Lung microvascular endothelial cell (primary cell): ENCODE measurements at regions not wholly inside any gene's neighbourhood (a gene's known extent, or its start where the extent isn't known, plus 50 kb on each side); places are given as distances from the start of the nearest gene placed in this dataset.

Experiments used
- DNase-seq, 2 donors: peaks; one replicate each; pipeline versions ENCODE4 v3.0.0 to v3.0.0-alpha.2; 2010; ENCODE audit warnings: low read depth in 2 of 2

- no peak for DNase-seq
These were observed 154.1 kb upstream of the ETV3 start for GRCh38 chr1:157292302-157292701.

- no peak for DNase-seq
These were observed 152.9 kb upstream of the ETV3 start for GRCh38 chr1:157291083-157291482.

GRCh38 chr1:157289424-157290105 is 151.4 kb upstream of the ETV3 start:
- no peak for DNase-seq

- DNase-seq, result no peak
These were observed 150.8 kb upstream of the ETV3 start for GRCh38 chr1:157288996-157289395.

- no peak for DNase-seq
These were observed 150.3 kb upstream of the ETV3 start for GRCh38 chr1:157288492-157288891.

- DNase-seq, result no peak
These were observed 149.8 kb upstream of the ETV3 start for GRCh38 chr1:157288006-157288405.

- DNase-seq, result no peak
These were observed 149.3 kb upstream of the ETV3 start for GRCh38 chr1:157287462-157287861.

GRCh38 chr1:157286646-157287420 is 148.6 kb upstream of the ETV3 start:
- no peak for DNase-seq

GRCh38 chr1:157286096-157286495 is 147.9 kb upstream of the ETV3 start:
- DNase-seq, result no peak

- no peak for DNase-seq
These were observed 146.3 kb upstream of the ETV3 start for GRCh38 chr1:157284451-157284850.

GRCh38 chr1:157279802-157280140 is 141.6 kb upstream of the ETV3 start:
- DNase-seq, result no peak

- no peak for DNase-seq
These were observed 141.1 kb upstream of the ETV3 start for GRCh38 chr1:157279138-157279801.

- no peak for DNase-seq
These were observed 140.4 kb upstream of the ETV3 start for GRCh38 chr1:157278383-157279137.

- DNase-seq, result no peak
These were observed 139.7 kb upstream of the ETV3 start for GRCh38 chr1:157277913-157278312.

- no peak for DNase-seq
These were observed 139.1 kb upstream of the ETV3 start for GRCh38 chr1:157277281-157277680.

GRCh38 chr1:157274698-157275534 is 136.7 kb upstream of the ETV3 start:
- DNase-seq, result no peak

GRCh38 chr1:157272729-157273524 is 134.7 kb upstream of the ETV3 start:
- DNase-seq, result no peak

GRCh38 chr1:157272264-157272663 is 134.1 kb upstream of the ETV3 start:
- no peak for DNase-seq

- no peak for DNase-seq
These were observed 132.6 kb upstream of the ETV3 start for GRCh38 chr1:157270705-157271274.
